Mucosa of descending colon (tissue), 3 donors: ENCODE measurements at regions not wholly inside any gene's neighbourhood (a gene's known extent, or its start where the extent isn't known, plus 50 kb on each side); places are given as distances from the start of the nearest gene placed in this dataset.

Experiments used
- ATAC-seq: fragments of 200-7000 bp; cut with Tn5 transposase; one replicate; pipeline ENCODE4 v1.9.1; 2020; ENCODE audit warnings: mild to moderate bottlenecking, moderate library complexity
- DNase-seq, 3 donors: peaks; one replicate each; pipeline ENCODE4 v3.0.0-alpha.2; 2020
- H3K36me3 ChIP-seq: fragments of 200-600 bp; one replicate; pipeline ENCODE4 v1.8.0; 2021; ENCODE audit warnings: low read depth, mild to moderate bottlenecking
- H3K4me1 ChIP-seq: fragments of 200-600 bp; one replicate; pipeline ENCODE4 v1.8.0; 2021; ENCODE audit warnings: low read depth, mild to moderate bottlenecking
- H3K4me3 ChIP-seq: fragments of 200-600 bp; one replicate; pipeline ENCODE4 v1.8.0; 2021; ENCODE audit warnings: mild to moderate bottlenecking
- H3K9me3 ChIP-seq: fragments of 200-600 bp; one replicate; pipeline ENCODE4 v1.8.0; 2021; ENCODE audit warnings: mild to moderate bottlenecking
- intact Hi-C, 2 donors: fragments of 100-400 bp; cut with DNase I in 1 of 2; cut with micrococcal nuclease in 1 of 2; formaldehyde crosslinking; loops; one replicate each; pipeline versions ENCODE4 v1.11.0 to v1.11.1; 2022; cut with DNase I, micrococcal nuclease
- TF ChIP-seq, protein P1 (sequence below): fragments of 200-600 bp; IDR thresholded peaks from one replicate; pipeline ENCODE4 v1.8.0; 2022; ENCODE audit warnings: antibody characterized with exemption, mild to moderate bottlenecking
- donor health status: DM: no; HTN: no; CAD: no; lungs with moderate emphysema.
- donor health status: DM: no; HTN: no; CAD: no.
- donor health status: DM: no; HTN: yes; CAD: no.

DNA sequence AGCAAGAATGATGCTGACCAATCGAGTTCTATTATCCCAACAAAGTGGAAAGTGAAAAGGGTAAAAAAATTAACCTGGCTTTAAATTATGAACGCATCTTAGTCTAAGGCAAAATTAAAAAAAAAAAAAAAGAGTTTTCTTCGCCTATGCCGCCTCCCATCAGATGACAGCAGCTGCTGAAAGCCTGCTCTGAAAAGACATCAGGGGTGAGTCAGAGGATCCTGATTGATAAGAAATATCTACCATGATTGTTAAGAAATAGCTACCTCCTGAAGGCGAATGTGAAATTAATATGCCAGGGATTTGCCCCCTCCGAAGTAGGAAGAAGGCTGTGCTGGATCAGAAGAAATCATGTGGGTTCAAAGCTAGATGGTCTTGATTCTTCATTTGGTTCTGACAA lies 216.8 kb upstream of the C1orf87 start:
- TF ChIP-seq, protein P1, sequence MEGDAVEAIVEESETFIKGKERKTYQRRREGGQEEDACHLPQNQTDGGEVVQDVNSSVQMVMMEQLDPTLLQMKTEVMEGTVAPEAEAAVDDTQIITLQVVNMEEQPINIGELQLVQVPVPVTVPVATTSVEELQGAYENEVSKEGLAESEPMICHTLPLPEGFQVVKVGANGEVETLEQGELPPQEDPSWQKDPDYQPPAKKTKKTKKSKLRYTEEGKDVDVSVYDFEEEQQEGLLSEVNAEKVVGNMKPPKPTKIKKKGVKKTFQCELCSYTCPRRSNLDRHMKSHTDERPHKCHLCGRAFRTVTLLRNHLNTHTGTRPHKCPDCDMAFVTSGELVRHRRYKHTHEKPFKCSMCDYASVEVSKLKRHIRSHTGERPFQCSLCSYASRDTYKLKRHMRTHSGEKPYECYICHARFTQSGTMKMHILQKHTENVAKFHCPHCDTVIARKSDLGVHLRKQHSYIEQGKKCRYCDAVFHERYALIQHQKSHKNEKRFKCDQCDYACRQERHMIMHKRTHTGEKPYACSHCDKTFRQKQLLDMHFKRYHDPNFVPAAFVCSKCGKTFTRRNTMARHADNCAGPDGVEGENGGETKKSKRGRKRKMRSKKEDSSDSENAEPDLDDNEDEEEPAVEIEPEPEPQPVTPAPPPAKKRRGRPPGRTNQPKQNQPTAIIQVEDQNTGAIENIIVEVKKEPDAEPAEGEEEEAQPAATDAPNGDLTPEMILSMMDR: no peak
- no peak overlapping the region for H3K4me3 ChIP-seq
- intact Hi-C loops: no loop called here

GRCh38 chr1:60287536-60287935 lies 214.0 kb upstream of the C1orf87 start:
- Histone ChIP-seq H3K4me1 (no peaks in the 10 kb centered on the region), H3K36me3 (no peaks in the 10 kb centered on the region), H3K9me3 (no peaks in the 10 kb centered on the region), H3K4me3 (no peak overlapping the region)
- ATAC-seq (no peak), DNase-seq (no peak)
- TF ChIP-seq, protein P1: no peak
- intact Hi-C loops: loop anchor here in 1 of 2 donors (10.0 kb wide), 1 partner anchor 477 kb away; no protein-coding TSS in a partner anchor

More for the DNA sequence above, 216.8 kb upstream of the C1orf87 start:
- no peak for DNase-seq
- Histone ChIP-seq H3K4me1 (no peaks in the 10 kb centered on the region), H3K9me3 (no peaks in the 10 kb centered on the region), H3K36me3 (no peaks in the 10 kb centered on the region)
- ATAC-seq: no peak

- H3K36me3 ChIP-seq: no peaks in the 10 kb centered on the region
- H3K4me1 ChIP-seq: no peaks in the 10 kb centered on the region
- TF ChIP-seq, protein P1: no peak
- ATAC-seq: no peak
- no peak for DNase-seq
- no peak overlapping the region for H3K4me3 ChIP-seq
- H3K9me3 ChIP-seq: no peaks in the 10 kb centered on the region
- intact Hi-C loops: loop anchor here in 1 of 2 donors (10.0 kb wide), 1 partner anchor 481 kb away; no protein-coding TSS in a partner anchor
These were observed 210.1 kb upstream of the C1orf87 start for GRCh38 chr1:60283690-60284089.

DNA sequence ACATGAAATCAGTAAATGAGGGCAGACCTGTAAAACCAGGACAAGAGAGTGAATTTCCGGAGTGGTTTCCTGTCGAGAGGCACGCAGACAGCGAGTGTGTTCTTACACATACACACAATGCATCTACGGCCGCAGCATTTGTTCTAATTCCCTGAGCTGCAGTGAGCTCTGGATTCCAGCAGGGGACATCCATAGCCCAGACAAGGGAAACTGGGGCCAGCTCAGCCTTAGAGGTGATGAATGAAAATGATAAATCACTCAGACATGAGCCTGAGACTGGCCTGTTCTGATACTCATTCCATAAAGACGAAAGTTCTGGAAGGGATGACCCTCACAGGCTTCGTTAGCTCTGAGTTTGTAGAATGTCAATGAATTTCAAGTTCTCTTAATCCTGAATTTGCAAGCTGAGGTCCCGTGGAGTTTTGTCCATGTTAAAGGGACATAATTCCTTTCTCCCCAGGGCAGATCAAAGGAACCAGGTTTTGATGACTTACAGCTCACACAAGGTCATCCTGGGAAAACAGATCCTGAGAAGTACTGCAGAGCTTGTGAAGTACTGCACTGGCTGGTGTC lies 207.9 kb upstream of the C1orf87 start:
- ATAC-seq (peak; percentile 97), DNase-seq (peak in 2 of 3 donors; percentile 51 to 65)
- TF ChIP-seq, protein P1: peak; percentile 75
- no peaks in the 10 kb centered on the region for H3K9me3 ChIP-seq
- intact Hi-C loops: loop anchor here in 1 of 2 donors (10.0 kb wide), 1 partner anchor 483 kb away; no protein-coding TSS in a partner anchor
- no peaks in the 10 kb centered on the region for H3K4me1 ChIP-seq
- H3K4me3 ChIP-seq: no peak overlapping the region
- H3K36me3 ChIP-seq: no peaks in the 10 kb centered on the region

DNA sequence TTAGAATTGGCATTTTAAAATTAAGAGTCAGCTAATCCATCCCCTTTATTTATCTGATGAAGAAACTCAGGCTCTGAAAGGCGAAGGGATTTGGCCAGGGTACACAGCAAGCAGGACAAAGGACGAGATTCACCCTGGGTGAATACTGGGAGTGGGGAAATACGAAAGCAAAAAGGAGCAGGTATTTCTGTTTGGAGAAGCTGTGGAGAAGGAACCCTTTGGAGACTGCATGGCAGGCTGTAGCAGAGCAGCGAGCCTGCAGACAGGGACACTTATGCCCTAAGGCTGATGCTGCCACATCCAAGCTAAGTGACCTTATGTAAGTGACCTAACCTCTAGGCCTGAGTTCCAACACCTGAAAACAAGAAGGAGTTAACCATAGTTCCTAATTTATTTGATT lies 207.2 kb upstream of the C1orf87 start:
- no peak for DNase-seq
- no peaks in the 10 kb centered on the region for H3K9me3 ChIP-seq
- no peaks in the 10 kb centered on the region for H3K4me1 ChIP-seq
- TF ChIP-seq, protein P1: no peak
- no peaks in the 10 kb centered on the region for H3K36me3 ChIP-seq
- ATAC-seq: no peak
- intact Hi-C loops: loop anchor here in 1 of 2 donors (10.0 kb wide), 1 partner anchor 484 kb away; no protein-coding TSS in a partner anchor
- H3K4me3 ChIP-seq: no peak overlapping the region
